ENCODE measurements at regions not wholly inside any gene's neighbourhood (a gene's known extent, or its start where the extent isn't known, plus 50 kb on each side); places are given as distances from the start of the nearest gene placed in this dataset.

- H3K9me3 ChIP-seq (replicated peaks in 1 of 2; ENCODE audit: control insufficient read depth in 1 of 2, insufficient read depth in 1 of 2, low read length in 2 of 2): no peaks in the 10 kb centered on the region
- H3K27ac ChIP-seq (ENCODE audit: low read depth in 1 of 2, low read length in 2 of 2): no peak overlapping the region
- DNase-seq: no peak
- no peaks in the 10 kb centered on the region for H3K36me3 ChIP-seq (replicated peaks in 1 of 2; ENCODE audit: control insufficient read depth in 1 of 2, insufficient read depth in 2 of 2, low read length in 2 of 2)
- no peak overlapping the region for H2AFZ ChIP-seq (ENCODE audit: insufficient read depth, low read depth, low read length, poor library complexity, severe bottlenecking)
- H3K4me1 Mint-ChIP-seq: no peaks in the 10 kb centered on the region
- no peaks in the 10 kb centered on the region for H3K36me3 Mint-ChIP-seq
- H3K79me2 ChIP-seq (ENCODE audit: insufficient read depth, low read length): no peaks in the 10 kb centered on the region
- peaks cover 0 to 1% (median 0%) of the 10 kb centered on the region in 3 donors for H3K27me3 Mint-ChIP-seq (ENCODE audit: low read depth in 3 of 3)
- H3K4me3 ChIP-seq (replicated peaks in 1 of 3; ENCODE audit: low read depth in 2 of 3, low read length in 3 of 3): no peak overlapping the region
- H3K4me3 Mint-ChIP-seq: no peak overlapping the region
- no peak overlapping the region for H3K4me2 ChIP-seq (replicated peaks; ENCODE audit: extremely low read depth, low read length, poor library complexity, severe bottlenecking)
- no peaks in the 10 kb centered on the region for H3K4me1 ChIP-seq (ENCODE audit: control insufficient read depth in 1 of 2, insufficient read depth in 2 of 2, low read length in 2 of 2)
- H3K9ac ChIP-seq (ENCODE audit: insufficient read depth, low read length, poor library complexity, severe bottlenecking): no peak overlapping the region
- H3K27me3 ChIP-seq (ENCODE audit: control insufficient read depth in 2 of 2, insufficient read depth in 2 of 2, low read length in 2 of 2): no peaks in the 10 kb centered on the region
- intact Hi-C loops (cut with micrococcal nuclease): no loop called here
- no peak overlapping the region for H3K27ac Mint-ChIP-seq
- H4K20me1 ChIP-seq (ENCODE audit: insufficient read depth, low read length): no peaks in the 10 kb centered on the region
- TF ChIP-seq CTCF (IDR thresholded peaks at IDR 0.05): no peak
- H3K9me3 Mint-ChIP-seq: peaks cover 0 to 5% (median 2%) of the 10 kb centered on the region in 7 donors
Measured at GRCh38 chr2:36134281-36134680, 221.3 kb upstream of the CRIM1 start.

GRCh38 chr2:36128359-36128758 lies 227.2 kb upstream of the CRIM1 start:
- no peak overlapping the region for H3K27ac ChIP-seq (ENCODE audit: low read depth in 1 of 2, low read length in 2 of 2)
- Mint-ChIP-seq H3K4me3 (no peak overlapping the region), H3K27me3 (ENCODE audit: low read depth in 3 of 3) (no peaks in the 10 kb centered on the region), H3K36me3 (no peaks in the 10 kb centered on the region), H3K27ac (no peak overlapping the region), H3K9me3 (peaks cover under 1 to 7% (median 5%) of the 10 kb centered on the region in 7 donors), H3K4me1 (no peaks in the 10 kb centered on the region)
- no peak for TF ChIP-seq CTCF (IDR thresholded peaks at IDR 0.05)
- DNase-seq: no peak
- H3K79me2 ChIP-seq (ENCODE audit: insufficient read depth, low read length): no peaks in the 10 kb centered on the region
- intact Hi-C loops (cut with micrococcal nuclease): no loop called here
- no peaks in the 10 kb centered on the region for H4K20me1 ChIP-seq (ENCODE audit: insufficient read depth, low read length)
- no peaks in the 10 kb centered on the region for H3K27me3 ChIP-seq (ENCODE audit: control insufficient read depth in 2 of 2, insufficient read depth in 2 of 2, low read length in 2 of 2)
- no peak overlapping the region for H2AFZ ChIP-seq (ENCODE audit: insufficient read depth, low read depth, low read length, poor library complexity, severe bottlenecking)
- H3K4me2 ChIP-seq (replicated peaks; ENCODE audit: extremely low read depth, low read length, poor library complexity, severe bottlenecking): no peak overlapping the region
- H3K4me1 ChIP-seq (ENCODE audit: control insufficient read depth in 1 of 2, insufficient read depth in 2 of 2, low read length in 2 of 2): no peaks in the 10 kb centered on the region
- WGBS (ENCODE audit: insufficient coverage): 100% methylated on average over 2 of the region's 2 CpGs
- peaks cover 0 to 2% of the 10 kb centered on the region in 2 donors for H3K9me3 ChIP-seq (replicated peaks in 1 of 2; ENCODE audit: control insufficient read depth in 1 of 2, insufficient read depth in 1 of 2, low read length in 2 of 2)
- no peak overlapping the region for H3K9ac ChIP-seq (ENCODE audit: insufficient read depth, low read length, poor library complexity, severe bottlenecking)
- H3K4me3 ChIP-seq (replicated peaks in 1 of 3; ENCODE audit: low read depth in 2 of 3, low read length in 3 of 3): no peak overlapping the region
- H3K36me3 ChIP-seq (replicated peaks in 1 of 2; ENCODE audit: control insufficient read depth in 1 of 2, insufficient read depth in 2 of 2, low read length in 2 of 2): no peaks in the 10 kb centered on the region

Data from CD14-positive monocyte (primary cell).